Stimulated activated CD4-positive, alpha-beta T cell treated with anti-CD3 and anti-CD28 coated beads, TNF-alpha, amount 100 ng/mL, for 4 hours (primary cell): ENCODE measurements at regions not wholly inside any gene's neighbourhood (a gene's known extent, or its start where the extent isn't known, plus 50 kb on each side); places are given as distances from the start of the nearest gene placed in this dataset.
"Not testable (repeated sequence)": the region's sequence is repeated elsewhere in the genome, so short reads cannot be mapped to it uniquely, and the experiment has no call there.

Source experiments
- DNase-seq, 3 experiments: peaks; one replicate each; pipeline ENCODE4 v3.0.0-alpha.2; 2020; ENCODE audit warnings: low read depth in 3 of 3

GRCh38 chr15:39239562-39239961 is 341.3 kb upstream of the THBS1 start:
- no peak for DNase-seq

- no peak for DNase-seq
Observed at GRCh38 chr15:39242345-39242744, 338.5 kb upstream of the THBS1 start.

GRCh38 chr15:39243396-39243795 is 337.5 kb upstream of the THBS1 start:
- no peak for DNase-seq

GRCh38 chr15:39244776-39245175 is 336.1 kb upstream of the THBS1 start:
- no peak for DNase-seq

GRCh38 chr15:39246523-39246922 is 334.4 kb upstream of the THBS1 start:
- no peak for DNase-seq

- no peak for DNase-seq
Observed at GRCh38 chr15:39247574-39247973, 333.3 kb upstream of the THBS1 start.

- no peak for DNase-seq
Observed at GRCh38 chr15:39248204-39248603, 332.7 kb upstream of the THBS1 start.

- DNase-seq, result no peak
Observed at GRCh38 chr15:39250001-39250400, 330.9 kb upstream of the THBS1 start.

- no peak for DNase-seq
Observed at GRCh38 chr15:39250460-39251186, 330.3 kb upstream of the THBS1 start.

GRCh38 chr15:39251413-39252133 is 329.3 kb upstream of the THBS1 start:
- no peak for DNase-seq

GRCh38 chr15:39252134-39252470 is 328.8 kb upstream of the THBS1 start:
- no peak for DNase-seq

- no peak for DNase-seq
Observed at GRCh38 chr15:39253552-39253951, 327.3 kb upstream of the THBS1 start.

- DNase-seq, result no peak
Observed at GRCh38 chr15:39254181-39254580, 326.7 kb upstream of the THBS1 start.

GRCh38 chr15:39255760-39256159 is 325.1 kb upstream of the THBS1 start:
- DNase-seq, result no peak

- DNase-seq, result no peak
Observed at GRCh38 chr15:39260391-39260790, 320.5 kb upstream of the THBS1 start.

GRCh38 chr15:39260791-39261190 is 320.1 kb upstream of the THBS1 start:
- DNase-seq, result no peak

GRCh38 chr15:39261397-39262183 is 319.3 kb upstream of the THBS1 start:
- DNase-seq, result not testable (repeated sequence)

GRCh38 chr15:39262995-39263772 is 317.7 kb upstream of the THBS1 start:
- DNase-seq, result not testable (repeated sequence)

- no peak for DNase-seq
Observed at GRCh38 chr15:39265261-39265660, 315.6 kb upstream of the THBS1 start.

- DNase-seq, result no peak
Observed at GRCh38 chr15:39266890-39267289, 314.0 kb upstream of the THBS1 start.

- no peak for DNase-seq
Observed at GRCh38 chr15:39267685-39268084, 313.2 kb upstream of the THBS1 start.

- DNase-seq, result no peak
Observed at GRCh38 chr15:39269352-39269751, 311.5 kb upstream of the THBS1 start.
